SU-DHL-6 (cell line): ENCODE measurements at regions not wholly inside any gene's neighbourhood (a gene's known extent, or its start where the extent isn't known, plus 50 kb on each side); places are given as distances from the start of the nearest gene placed in this dataset.

Experiments used
- EZH2phosphoT487 ChIP-seq: fragments of 200-600 bp; sonication (generic), shearing (Covaris generic); conservative IDR thresholded peaks from 2 replicates; pipeline ENCODE4 v1.6.1; 2018; ENCODE audit warnings: mild to moderate bottlenecking, antibody characterized with exemption, low read length, moderate library complexity, mixed read lengths
- TF ChIP-seq, protein P1 (sequence below): fragments of 200-600 bp; sonication (generic); IDR thresholded peaks from one replicate; pipeline ENCODE4 v1.5.1; 2017; ENCODE audit warnings: antibody characterized with exemption, mild to moderate bottlenecking, low read length, moderate library complexity; ENCODE audit not compliant: insufficient read depth, poor library complexity, severe bottlenecking

DNA sequence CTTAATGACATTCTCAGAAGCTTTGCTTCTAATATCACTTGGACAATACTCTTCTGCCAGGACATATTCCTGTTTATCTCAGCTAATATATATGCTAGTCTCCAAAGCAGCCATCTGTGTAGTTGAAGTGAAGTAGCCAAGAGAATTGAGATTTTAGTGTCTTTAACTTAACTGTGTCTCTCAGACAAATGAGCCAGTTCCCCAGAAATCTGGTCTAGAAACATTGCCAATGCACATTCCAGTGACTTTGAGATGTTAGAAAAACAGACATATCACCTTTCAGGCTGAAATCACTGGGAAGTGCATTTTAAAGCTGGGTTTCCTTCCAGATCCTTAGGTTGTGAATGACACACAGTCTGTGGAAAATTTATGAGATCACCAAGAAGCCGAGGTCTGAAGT lies 114.6 kb downstream of the MTX3 start:
- TF ChIP-seq, protein P1, sequence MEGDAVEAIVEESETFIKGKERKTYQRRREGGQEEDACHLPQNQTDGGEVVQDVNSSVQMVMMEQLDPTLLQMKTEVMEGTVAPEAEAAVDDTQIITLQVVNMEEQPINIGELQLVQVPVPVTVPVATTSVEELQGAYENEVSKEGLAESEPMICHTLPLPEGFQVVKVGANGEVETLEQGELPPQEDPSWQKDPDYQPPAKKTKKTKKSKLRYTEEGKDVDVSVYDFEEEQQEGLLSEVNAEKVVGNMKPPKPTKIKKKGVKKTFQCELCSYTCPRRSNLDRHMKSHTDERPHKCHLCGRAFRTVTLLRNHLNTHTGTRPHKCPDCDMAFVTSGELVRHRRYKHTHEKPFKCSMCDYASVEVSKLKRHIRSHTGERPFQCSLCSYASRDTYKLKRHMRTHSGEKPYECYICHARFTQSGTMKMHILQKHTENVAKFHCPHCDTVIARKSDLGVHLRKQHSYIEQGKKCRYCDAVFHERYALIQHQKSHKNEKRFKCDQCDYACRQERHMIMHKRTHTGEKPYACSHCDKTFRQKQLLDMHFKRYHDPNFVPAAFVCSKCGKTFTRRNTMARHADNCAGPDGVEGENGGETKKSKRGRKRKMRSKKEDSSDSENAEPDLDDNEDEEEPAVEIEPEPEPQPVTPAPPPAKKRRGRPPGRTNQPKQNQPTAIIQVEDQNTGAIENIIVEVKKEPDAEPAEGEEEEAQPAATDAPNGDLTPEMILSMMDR = no peak
- TF ChIP-seq EZH2phosphoT487 = no peak
